GM12878 (cell line): ENCODE measurements at regions not wholly inside any gene's neighbourhood (a gene's known extent, or its start where the extent isn't known, plus 50 kb on each side); places are given as distances from the start of the nearest gene placed in this dataset.

Source experiments
- ATAC-seq: fragments of 200-7000 bp; cut with Tn5 transposase; 3 replicates; pipeline ENCODE4 v1.9.1; 2020; ENCODE audit warnings: mild to moderate bottlenecking, moderate library complexity
- BruUV-seq: library from RNA; stranded (reverse); fragments of 400-500 nt; replicated peaks from 2 replicates; lab custom pipeline; 2021; lab: Mats Ljungman, UMichigan
- CTCF ChIA-PET: fragments of 300-600 bp; sonication (Branson Sonifier 250); formaldehyde crosslinking; extraction: SDS; loops from one replicate; lab custom pipeline; 2021; ENCODE audit warnings: inconsistent platforms; lab: Yijun Ruan, JAX
- POLR2A ChIA-PET: fragments of 350-600 bp; formaldehyde crosslinking; extraction: SDS; loops from one replicate; lab custom pipeline; 2021; ENCODE audit warnings: inconsistent platforms; lab: Charles Lee
- RAD21 ChIA-PET: fragments of 300-600 bp; sonication (Branson Sonifier 250); formaldehyde crosslinking; loops from one replicate; lab custom pipeline; 2023; ENCODE audit warnings: antibody characterized with exemption; ENCODE audit not compliant: unreplicated experiment; lab: Charles Lee
- SMC1A ChIA-PET: fragments of 300-600 bp; sonication (Branson Sonifier 250); formaldehyde crosslinking; loops from one replicate; lab custom pipeline; 2023; ENCODE audit not compliant: unreplicated experiment, uncharacterized antibody; lab: Charles Lee
- DNase-seq: peaks from one replicate; pipeline ENCODE4 v3.0.0-alpha.2; 2011; ENCODE audit warnings: low read depth, low spot score
- FAIRE-seq: peaks from 3 replicates; lab custom pipeline; 2011; peaks lifted over from hg19 to GRCh38; lab: Jason Lieb, UNC
- H2AFZ ChIP-seq: 2 replicates; pipeline ENCODE4 v1.6.0; 2011; ENCODE audit warnings: low read depth, low read length, control low read depth; ENCODE audit not compliant: control insufficient read depth
- H3K27ac ChIP-seq: 2 replicates; pipeline ENCODE4 v1.5.1; 2011; ENCODE audit warnings: control low read depth; ENCODE audit not compliant: control insufficient read depth, insufficient read depth
- H3K27me3 ChIP-seq, 2 experiments: replicated peaks in 1 of 2; 2 replicates each; pipeline versions ENCODE4 v1.6.0 to v1.6.1; 2011; ENCODE audit warnings: low read length in 1 of 2; ENCODE audit not compliant: control insufficient read depth in 2 of 2, insufficient read depth in 2 of 2
- H3K36me3 ChIP-seq, 2 experiments: 2 replicates each; pipeline ENCODE4 v1.5.1; 2011; ENCODE audit warnings: low read length in 1 of 2; ENCODE audit not compliant: control insufficient read depth in 2 of 2, insufficient read depth in 2 of 2
- H3K4me1 ChIP-seq: 2 replicates; pipeline ENCODE4 v1.6.1; 2011; ENCODE audit warnings: mild to moderate bottlenecking, low read length, moderate library complexity, mixed read lengths; ENCODE audit not compliant: control insufficient read depth, insufficient read depth
- H3K4me2 ChIP-seq: 2 replicates; pipeline ENCODE4 v1.6.0; 2011; ENCODE audit warnings: control low read depth; ENCODE audit not compliant: control insufficient read depth, insufficient read depth
- H3K4me3 ChIP-seq: fragments of 200-600 bp; sonication (generic); 2 replicates; pipeline ENCODE4 v1.5.1; 2016
- H3K79me2 ChIP-seq: 2 replicates; pipeline ENCODE4 v1.6.0; 2011; ENCODE audit warnings: low read length; ENCODE audit not compliant: control insufficient read depth, insufficient read depth
- H3K9ac ChIP-seq: 2 replicates; pipeline ENCODE4 v1.8.0; 2011; ENCODE audit warnings: low read length, control low read depth, mixed read lengths; ENCODE audit not compliant: control insufficient read depth, insufficient read depth
- H3K9me3 ChIP-seq: replicated peaks from 3 replicates; pipeline ENCODE4 v1.5.1; 2011; ENCODE audit warnings: mild to moderate bottlenecking, low read length; ENCODE audit not compliant: control insufficient read depth, insufficient read depth
- H4K20me1 ChIP-seq: 2 replicates; pipeline ENCODE4 v1.6.0; 2011; ENCODE audit not compliant: control insufficient read depth, insufficient read depth
- CHD2 ChIP-seq: IDR thresholded peaks from 2 replicates; pipeline ENCODE4 v1.6.1; 2011; ENCODE audit warnings: low read depth, low read length, improper control_type of control experiment, borderline replicate concordance
- ETV6 ChIP-seq, 2 experiments: fragments of 450-650 bp in 1 of 2; IDR thresholded peaks in 1 of 2; conservative IDR thresholded peaks in 1 of 2; 2 replicates each; pipeline ENCODE4 v1.6.1; 2014; ENCODE audit warnings: antibody characterized with exemption in 1 of 2, borderline replicate concordance in 1 of 2, low read depth in 1 of 2, mild to moderate bottlenecking in 1 of 2, moderate library complexity in 1 of 2
- FOXK2 ChIP-seq: fragments of 450-650 bp; IDR thresholded peaks from 2 replicates; pipeline ENCODE4 v1.6.1; 2017; ENCODE audit warnings: mild to moderate bottlenecking, moderate library complexity
- HCFC1 ChIP-seq: fragments of 150-350 bp; IDR thresholded peaks from 2 replicates; pipeline ENCODE4 v1.6.1; 2014; ENCODE audit warnings: low read length
- HDAC2 ChIP-seq: fragments of 200-600 bp; sonication (generic); IDR thresholded peaks from 2 replicates; pipeline ENCODE4 v1.6.1; 2017
- IKZF2 ChIP-seq, 2 experiments: fragments of 450-650 bp; IDR thresholded peaks; 2 replicates each; pipeline ENCODE4 v1.6.1; 2017; ENCODE audit warnings: mild to moderate bottlenecking in 2 of 2, moderate library complexity in 2 of 2
- NFIC ChIP-seq: IDR thresholded peaks from 2 replicates; pipeline ENCODE4 v1.6.1; 2012; ENCODE audit warnings: low read depth, mild to moderate bottlenecking, inconsistent platforms, low read length, moderate library complexity
- PAX5 ChIP-seq: IDR thresholded peaks from 2 replicates; pipeline ENCODE4 v1.6.1; 2011; ENCODE audit warnings: low read depth, low read length, borderline replicate concordance
- PAX8 ChIP-seq: fragments of 450-650 bp; IDR thresholded peaks from 2 replicates; pipeline ENCODE4 v1.6.1; 2017; ENCODE audit warnings: mild to moderate bottlenecking, moderate library complexity
- RBBP5 ChIP-seq: fragments of 200-600 bp; sonication (generic); conservative IDR thresholded peaks from 2 replicates; pipeline ENCODE4 v1.6.1; 2016
- SMAD5 ChIP-seq: IDR thresholded peaks from 2 replicates; pipeline ENCODE4 v1.6.1; 2016; ENCODE audit warnings: antibody characterized with exemption, low read depth
- YBX1 ChIP-seq: fragments of 450-650 bp; IDR thresholded peaks from 2 replicates; pipeline ENCODE4 v1.6.1; 2016; ENCODE audit warnings: antibody characterized with exemption
- ZNF24 ChIP-seq: fragments of 450-650 bp; IDR thresholded peaks from 2 replicates; pipeline ENCODE4 v1.6.1; 2017; ENCODE audit warnings: antibody characterized with exemption, mild to moderate bottlenecking
- WGBS: methylation state at CpG from one replicate; pipeline ENCODE4 v1.1.6; 2016; ENCODE audit warnings: low lambda C conversion rate; ENCODE audit not compliant: insufficient replicate concordance, insufficient coverage; ENCODE audit errors: missing lambda C conversion rate; 5-methylcytosine and 5-hydroxymethylcytosine counted together
- in situ Hi-C: fragments of 300-500 bp; cut with MboI; formaldehyde crosslinking; loops from 9 replicates; pipeline ENCODE4 v1.14.3; 2018; ENCODE audit warnings: mixed read lengths
- intact Hi-C: fragments of 100-400 bp; cut with micrococcal nuclease; formaldehyde crosslinking; loops from one replicate; pipeline ENCODE4 v1.14.2; 2022; ENCODE audit not compliant: unreplicated experiment
- TF ChIP-seq, protein P1 (sequence below): fragments of 450-650 bp; formaldehyde crosslinking; IDR thresholded peaks from 2 replicates; pipeline ENCODE4 v1.5.0; 2022; ENCODE audit warnings: mild to moderate bottlenecking, missing genetic modification characterization
- TF ChIP-seq, protein P2 (sequence below): fragments of 450-650 bp; IDR thresholded peaks from 2 replicates; pipeline ENCODE4 v1.6.1; 2017; ENCODE audit warnings: borderline replicate concordance
- TF ChIP-seq, protein P3 (sequence below): fragments of 450-650 bp; IDR thresholded peaks from 2 replicates; pipeline ENCODE4 v1.6.1; 2016; ENCODE audit warnings: mild to moderate bottlenecking, moderate library complexity, borderline replicate concordance
- TF ChIP-seq, protein P4 (sequence below): IDR thresholded peaks from 2 replicates; pipeline ENCODE4 v1.6.1; 2011; ENCODE audit warnings: low read depth, low read length, improper control_type of control experiment, borderline replicate concordance

DNA sequence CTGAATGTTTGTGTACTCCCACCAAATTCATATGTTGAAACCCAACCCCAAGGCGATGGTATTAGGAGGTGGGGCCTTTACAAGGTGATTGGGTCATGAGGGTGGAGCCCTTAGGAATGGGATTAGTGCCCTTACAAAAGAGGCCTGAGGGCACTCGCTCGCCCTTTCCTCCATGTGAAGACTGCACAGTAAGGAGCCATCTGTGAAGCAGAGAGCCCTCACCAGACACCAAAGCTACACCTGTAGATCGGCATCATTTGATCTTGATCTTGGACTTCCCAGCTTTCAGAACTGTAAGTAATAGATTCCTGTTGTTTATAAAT is 62.9 kb upstream of the FZD7 start:
- Histone ChIP-seq H3K4me2 (no peak overlapping the region), H4K20me1 (no peaks in the 10 kb centered on the region), H3K27ac (no peak overlapping the region), H3K79me2 (no peaks in the 10 kb centered on the region), H2AFZ (no peak overlapping the region), H3K27me3 (no peaks in the 10 kb centered on the region), H3K9me3 (no peaks in the 10 kb centered on the region), H3K4me1 (no peaks in the 10 kb centered on the region), H3K9ac (no peak overlapping the region), H3K36me3 (no peaks in the 10 kb centered on the region), H3K4me3 (no peak overlapping the region)
- WGBS, result 58% methylated on average over 4 of the region's 4 CpGs
- POLR2A ChIA-PET, result no interaction called here
- ATAC-seq (no peak), FAIRE-seq (no peak), DNase-seq (no peak)
- SMC1A ChIA-PET, result no interaction called here
- intact Hi-C loops, result no loop called here
- RAD21 ChIA-PET, result no interaction called here
- no TSS peak for BruUV-seq
- TF ChIP-seq CHD2 (no peak), PAX8 (no peak), IKZF2 (IDR thresholded peaks at IDR 0.05) (no peak), HDAC2 (no peak), YBX1 (no peak), FOXK2 (no peak), PAX5 (no peak), SMAD5 (no peak), RBBP5 (no peak), NFIC (no peak), ETV6 (conservative IDR thresholded peaks at IDR 0.05 in 1 of 2, IDR thresholded peaks at IDR 0.05 in 1 of 2; ENCODE audit: borderline replicate concordance in 1 of 2, low read depth in 1 of 2) (no peak), HCFC1 (no peak), ZNF24 (no peak)
- TF ChIP-seq, protein P1, sequence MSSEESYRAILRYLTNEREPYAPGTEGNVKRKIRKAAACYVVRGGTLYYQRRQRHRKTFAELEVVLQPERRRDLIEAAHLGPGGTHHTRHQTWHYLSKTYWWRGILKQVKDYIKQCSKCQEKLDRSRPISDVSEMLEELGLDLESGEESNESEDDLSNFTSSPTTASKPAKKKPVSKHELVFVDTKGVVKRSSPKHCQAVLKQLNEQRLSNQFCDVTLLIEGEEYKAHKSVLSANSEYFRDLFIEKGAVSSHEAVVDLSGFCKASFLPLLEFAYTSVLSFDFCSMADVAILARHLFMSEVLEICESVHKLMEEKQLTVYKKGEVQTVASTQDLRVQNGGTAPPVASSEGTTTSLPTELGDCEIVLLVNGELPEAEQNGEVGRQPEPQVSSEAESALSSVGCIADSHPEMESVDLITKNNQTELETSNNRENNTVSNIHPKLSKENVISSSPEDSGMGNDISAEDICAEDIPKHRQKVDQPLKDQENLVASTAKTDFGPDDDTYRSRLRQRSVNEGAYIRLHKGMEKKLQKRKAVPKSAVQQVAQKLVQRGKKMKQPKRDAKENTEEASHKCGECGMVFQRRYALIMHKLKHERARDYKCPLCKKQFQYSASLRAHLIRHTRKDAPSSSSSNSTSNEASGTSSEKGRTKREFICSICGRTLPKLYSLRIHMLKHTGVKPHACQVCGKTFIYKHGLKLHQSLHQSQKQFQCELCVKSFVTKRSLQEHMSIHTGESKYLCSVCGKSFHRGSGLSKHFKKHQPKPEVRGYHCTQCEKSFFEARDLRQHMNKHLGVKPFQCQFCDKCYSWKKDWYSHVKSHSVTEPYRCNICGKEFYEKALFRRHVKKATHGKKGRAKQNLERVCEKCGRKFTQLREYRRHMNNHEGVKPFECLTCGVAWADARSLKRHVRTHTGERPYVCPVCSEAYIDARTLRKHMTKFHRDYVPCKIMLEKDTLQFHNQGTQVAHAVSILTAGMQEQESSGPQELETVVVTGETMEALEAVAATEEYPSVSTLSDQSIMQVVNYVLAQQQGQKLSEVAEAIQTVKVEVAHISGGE (CRISPR knock-in tag), result no peak
- TF ChIP-seq, protein P2, sequence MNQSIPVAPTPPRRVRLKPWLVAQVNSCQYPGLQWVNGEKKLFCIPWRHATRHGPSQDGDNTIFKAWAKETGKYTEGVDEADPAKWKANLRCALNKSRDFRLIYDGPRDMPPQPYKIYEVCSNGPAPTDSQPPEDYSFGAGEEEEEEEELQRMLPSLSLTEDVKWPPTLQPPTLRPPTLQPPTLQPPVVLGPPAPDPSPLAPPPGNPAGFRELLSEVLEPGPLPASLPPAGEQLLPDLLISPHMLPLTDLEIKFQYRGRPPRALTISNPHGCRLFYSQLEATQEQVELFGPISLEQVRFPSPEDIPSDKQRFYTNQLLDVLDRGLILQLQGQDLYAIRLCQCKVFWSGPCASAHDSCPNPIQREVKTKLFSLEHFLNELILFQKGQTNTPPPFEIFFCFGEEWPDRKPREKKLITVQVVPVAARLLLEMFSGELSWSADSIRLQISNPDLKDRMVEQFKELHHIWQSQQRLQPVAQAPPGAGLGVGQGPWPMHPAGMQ, result no peak
- TF ChIP-seq, protein P3, sequence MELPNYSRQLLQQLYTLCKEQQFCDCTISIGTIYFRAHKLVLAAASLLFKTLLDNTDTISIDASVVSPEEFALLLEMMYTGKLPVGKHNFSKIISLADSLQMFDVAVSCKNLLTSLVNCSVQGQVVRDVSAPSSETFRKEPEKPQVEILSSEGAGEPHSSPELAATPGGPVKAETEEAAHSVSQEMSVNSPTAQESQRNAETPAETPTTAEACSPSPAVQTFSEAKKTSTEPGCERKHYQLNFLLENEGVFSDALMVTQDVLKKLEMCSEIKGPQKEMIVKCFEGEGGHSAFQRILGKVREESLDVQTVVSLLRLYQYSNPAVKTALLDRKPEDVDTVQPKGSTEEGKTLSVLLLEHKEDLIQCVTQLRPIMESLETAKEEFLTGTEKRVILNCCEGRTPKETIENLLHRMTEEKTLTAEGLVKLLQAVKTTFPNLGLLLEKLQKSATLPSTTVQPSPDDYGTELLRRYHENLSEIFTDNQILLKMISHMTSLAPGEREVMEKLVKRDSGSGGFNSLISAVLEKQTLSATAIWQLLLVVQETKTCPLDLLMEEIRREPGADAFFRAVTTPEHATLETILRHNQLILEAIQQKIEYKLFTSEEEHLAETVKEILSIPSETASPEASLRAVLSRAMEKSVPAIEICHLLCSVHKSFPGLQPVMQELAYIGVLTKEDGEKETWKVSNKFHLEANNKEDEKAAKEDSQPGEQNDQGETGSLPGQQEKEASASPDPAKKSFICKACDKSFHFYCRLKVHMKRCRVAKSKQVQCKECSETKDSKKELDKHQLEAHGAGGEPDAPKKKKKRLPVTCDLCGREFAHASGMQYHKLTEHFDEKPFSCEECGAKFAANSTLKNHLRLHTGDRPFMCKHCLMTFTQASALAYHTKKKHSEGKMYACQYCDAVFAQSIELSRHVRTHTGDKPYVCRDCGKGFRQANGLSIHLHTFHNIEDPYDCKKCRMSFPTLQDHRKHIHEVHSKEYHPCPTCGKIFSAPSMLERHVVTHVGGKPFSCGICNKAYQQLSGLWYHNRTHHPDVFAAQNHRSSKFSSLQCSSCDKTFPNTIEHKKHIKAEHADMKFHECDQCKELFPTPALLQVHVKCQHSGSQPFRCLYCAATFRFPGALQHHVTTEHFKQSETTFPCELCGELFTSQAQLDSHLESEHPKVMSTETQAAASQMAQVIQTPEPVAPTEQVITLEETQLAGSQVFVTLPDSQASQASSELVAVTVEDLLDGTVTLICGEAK, result no peak
- TF ChIP-seq, protein P4, sequence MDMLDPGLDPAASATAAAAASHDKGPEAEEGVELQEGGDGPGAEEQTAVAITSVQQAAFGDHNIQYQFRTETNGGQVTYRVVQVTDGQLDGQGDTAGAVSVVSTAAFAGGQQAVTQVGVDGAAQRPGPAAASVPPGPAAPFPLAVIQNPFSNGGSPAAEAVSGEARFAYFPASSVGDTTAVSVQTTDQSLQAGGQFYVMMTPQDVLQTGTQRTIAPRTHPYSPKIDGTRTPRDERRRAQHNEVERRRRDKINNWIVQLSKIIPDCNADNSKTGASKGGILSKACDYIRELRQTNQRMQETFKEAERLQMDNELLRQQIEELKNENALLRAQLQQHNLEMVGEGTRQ, result no peak
- CTCF ChIA-PET, result interaction anchor here (0.8 to 3.1 kb wide), 2 partner anchors 97 to 111 kb away, joined by 3 to 11 read pairs; no protein-coding TSS in a partner anchor
- in situ Hi-C loops, result no loop called here
